GM19023 (cell line): ENCODE measurements at regions not wholly inside any gene's neighbourhood (a gene's known extent, or its start where the extent isn't known, plus 50 kb on each side); places are given as distances from the start of the nearest gene placed in this dataset.

ENCODE experiments used
- ATAC-seq: cut with Tn5 transposase; IDR thresholded peaks from one replicate; pipeline ENCODE4 v1.9.1; 2021; ENCODE audit warnings: mild to moderate bottlenecking, moderate library complexity; ENCODE audit not compliant: unreplicated experiment

GRCh38 chr9:117858561-117858960 lies 154.4 kb downstream of the TLR4 start:
- no peak for ATAC-seq

- ATAC-seq = no peak
Measured at GRCh38 chr9:117860849-117861248, 156.6 kb downstream of the TLR4 start.

- ATAC-seq = no peak
Measured at GRCh38 chr9:117864385-117865057, 160.3 kb downstream of the TLR4 start.

GRCh38 chr9:117868594-117868993 lies 164.4 kb downstream of the TLR4 start:
- no peak for ATAC-seq

- no peak for ATAC-seq
Measured at GRCh38 chr9:117869287-117869686, 165.1 kb downstream of the TLR4 start.

GRCh38 chr9:117869712-117870111 lies 165.5 kb downstream of the TLR4 start:
- ATAC-seq = no peak

GRCh38 chr9:117873664-117874063 lies 169.5 kb downstream of the TLR4 start:
- no peak for ATAC-seq

GRCh38 chr9:117875886-117876285 lies 171.7 kb downstream of the TLR4 start:
- no peak for ATAC-seq

- ATAC-seq = no peak
Measured at GRCh38 chr9:117882171-117882570, 178.0 kb downstream of the TLR4 start.

- ATAC-seq = no peak
Measured at GRCh38 chr9:117886616-117887015, 182.4 kb downstream of the TLR4 start.

- ATAC-seq = no peak
Measured at GRCh38 chr9:117887383-117887782, 183.2 kb downstream of the TLR4 start.

GRCh38 chr9:117887941-117888340 lies 183.7 kb downstream of the TLR4 start:
- no peak for ATAC-seq

- no peak for ATAC-seq
Measured at GRCh38 chr9:117903453-117903852, 199.2 kb downstream of the TLR4 start.

GRCh38 chr9:117906763-117907162 lies 202.6 kb downstream of the TLR4 start:
- ATAC-seq = no peak

GRCh38 chr9:117907420-117907819 lies 203.2 kb downstream of the TLR4 start:
- ATAC-seq = no peak

GRCh38 chr9:117916291-117916690 lies 212.1 kb downstream of the TLR4 start:
- no peak for ATAC-seq

- no peak for ATAC-seq
Measured at GRCh38 chr9:117917873-117918272, 213.7 kb downstream of the TLR4 start.

GRCh38 chr9:117919538-117919937 lies 215.3 kb downstream of the TLR4 start:
- no peak for ATAC-seq

GRCh38 chr9:117926031-117926658 lies 221.9 kb downstream of the TLR4 start:
- no peak for ATAC-seq

GRCh38 chr9:117927354-117927753 lies 223.2 kb downstream of the TLR4 start:
- ATAC-seq = no peak

- ATAC-seq = no peak
Measured at GRCh38 chr9:117929868-117930267, 225.7 kb downstream of the TLR4 start.

- no peak for ATAC-seq
Measured at GRCh38 chr9:117932585-117932984, 228.4 kb downstream of the TLR4 start.
